ENCODE measurements at regions not wholly inside any gene's neighbourhood (a gene's known extent, or its start where the extent isn't known, plus 50 kb on each side); places are given as distances from the start of the nearest gene placed in this dataset.
"Not testable (repeated sequence)": the region's sequence is repeated elsewhere in the genome, so short reads cannot be mapped to it uniquely, and the experiment has no call there.

- H3K27me3 Mint-ChIP-seq (ENCODE audit: insufficient read depth): no peaks in the 10 kb centered on the region
These were observed 1303.5 kb downstream of the RAPGEF2 start for GRCh38 chr4:160406263-160406825.

GRCh38 chr4:160414496-160414895 lies 1311.6 kb downstream of the RAPGEF2 start:
- DNase-seq (ENCODE audit: low spot score): no peak
- Mint-ChIP-seq H3K27me3 (ENCODE audit: insufficient read depth) (no peaks in the 10 kb centered on the region), H3K4me3 (no peak overlapping the region), H3K4me1 (ENCODE audit: low read depth) (no peaks in the 10 kb centered on the region), H3K27ac (no peak overlapping the region), H3K9me3 (no peaks in the 10 kb centered on the region), H3K36me3 (ENCODE audit: low read depth) (no peaks in the 10 kb centered on the region)
- intact Hi-C loops (cut with micrococcal nuclease): no loop called here

More at GRCh38 chr4:160406263-160406825, 1303.5 kb downstream of the RAPGEF2 start:
- Mint-ChIP-seq H3K27ac (no peak overlapping the region), H3K4me3 (no peak overlapping the region), H3K9me3 (no peaks in the 10 kb centered on the region), H3K4me1 (ENCODE audit: low read depth) (no peaks in the 10 kb centered on the region), H3K36me3 (ENCODE audit: low read depth) (no peaks in the 10 kb centered on the region)
- intact Hi-C loops (cut with micrococcal nuclease): no loop called here
- no peak for DNase-seq (ENCODE audit: low spot score)

GRCh38 chr4:160423879-160424451 lies 1321.1 kb downstream of the RAPGEF2 start:
- no peak for DNase-seq (ENCODE audit: low spot score)
- Mint-ChIP-seq H3K27ac (no peak overlapping the region), H3K4me3 (no peak overlapping the region), H3K4me1 (ENCODE audit: low read depth) (no peaks in the 10 kb centered on the region), H3K36me3 (ENCODE audit: low read depth) (no peaks in the 10 kb centered on the region), H3K27me3 (ENCODE audit: insufficient read depth) (no peaks in the 10 kb centered on the region), H3K9me3 (no peaks in the 10 kb centered on the region)
- intact Hi-C loops (cut with micrococcal nuclease): no loop called here

DNA sequence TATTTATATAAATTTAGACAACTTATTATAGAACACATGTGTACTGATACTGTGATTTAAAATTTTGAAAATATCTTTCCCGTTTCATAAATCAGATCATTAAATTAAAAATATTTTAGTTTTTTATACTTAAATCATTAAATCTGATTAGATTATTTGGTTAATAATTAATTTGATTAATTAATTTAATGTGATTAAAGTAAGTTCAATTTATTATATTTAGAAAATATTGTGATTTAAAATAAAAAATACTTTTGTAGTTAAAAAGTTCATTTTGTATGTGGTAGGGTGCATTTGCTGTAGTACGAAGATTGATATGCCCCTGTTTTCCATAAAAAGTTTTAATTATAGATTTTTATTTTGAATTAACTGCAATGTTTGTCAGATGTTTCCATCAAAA lies 1323.4 kb downstream of the RAPGEF2 start:
- intact Hi-C loops (cut with micrococcal nuclease): no loop called here
- H3K4me1 Mint-ChIP-seq (ENCODE audit: low read depth): no peaks in the 10 kb centered on the region
- H3K27me3 Mint-ChIP-seq (ENCODE audit: insufficient read depth): no peaks in the 10 kb centered on the region
- DNase-seq (ENCODE audit: low spot score): no peak
- no peak overlapping the region for H3K4me3 Mint-ChIP-seq
- no peak overlapping the region for H3K27ac Mint-ChIP-seq
- H3K9me3 Mint-ChIP-seq: peaks cover 8% of the 10 kb centered on the region
- no peaks in the 10 kb centered on the region for H3K36me3 Mint-ChIP-seq (ENCODE audit: low read depth)

DNA sequence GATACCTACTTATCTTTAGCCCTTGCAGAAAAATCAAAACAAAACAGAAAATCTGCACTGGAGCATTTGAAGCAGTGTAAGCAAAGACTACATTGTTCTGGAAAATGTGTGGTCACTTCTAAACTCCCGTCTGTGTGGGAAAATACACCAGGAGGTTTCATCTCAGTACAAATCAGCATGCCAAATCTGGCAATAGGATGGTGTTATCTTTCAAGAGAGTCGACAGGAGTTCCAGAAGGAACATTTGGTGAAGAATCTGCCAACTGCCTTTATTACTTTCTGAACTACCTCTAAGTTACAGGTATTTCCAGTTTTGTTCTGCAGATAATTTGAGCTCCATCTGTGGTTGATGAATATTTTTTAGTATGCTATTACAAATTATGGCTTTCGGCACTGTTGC lies 1348.0 kb downstream of the RAPGEF2 start:
- H3K27ac Mint-ChIP-seq: no peak overlapping the region
- H3K36me3 Mint-ChIP-seq (ENCODE audit: low read depth): no peaks in the 10 kb centered on the region
- DNase-seq (ENCODE audit: low spot score): no peak
- intact Hi-C loops (cut with micrococcal nuclease): no loop called here
- no peaks in the 10 kb centered on the region for H3K9me3 Mint-ChIP-seq
- H3K4me1 Mint-ChIP-seq (ENCODE audit: low read depth): no peaks in the 10 kb centered on the region
- H3K27me3 Mint-ChIP-seq (ENCODE audit: insufficient read depth): no peaks in the 10 kb centered on the region
- H3K4me3 Mint-ChIP-seq: no peak overlapping the region

DNA sequence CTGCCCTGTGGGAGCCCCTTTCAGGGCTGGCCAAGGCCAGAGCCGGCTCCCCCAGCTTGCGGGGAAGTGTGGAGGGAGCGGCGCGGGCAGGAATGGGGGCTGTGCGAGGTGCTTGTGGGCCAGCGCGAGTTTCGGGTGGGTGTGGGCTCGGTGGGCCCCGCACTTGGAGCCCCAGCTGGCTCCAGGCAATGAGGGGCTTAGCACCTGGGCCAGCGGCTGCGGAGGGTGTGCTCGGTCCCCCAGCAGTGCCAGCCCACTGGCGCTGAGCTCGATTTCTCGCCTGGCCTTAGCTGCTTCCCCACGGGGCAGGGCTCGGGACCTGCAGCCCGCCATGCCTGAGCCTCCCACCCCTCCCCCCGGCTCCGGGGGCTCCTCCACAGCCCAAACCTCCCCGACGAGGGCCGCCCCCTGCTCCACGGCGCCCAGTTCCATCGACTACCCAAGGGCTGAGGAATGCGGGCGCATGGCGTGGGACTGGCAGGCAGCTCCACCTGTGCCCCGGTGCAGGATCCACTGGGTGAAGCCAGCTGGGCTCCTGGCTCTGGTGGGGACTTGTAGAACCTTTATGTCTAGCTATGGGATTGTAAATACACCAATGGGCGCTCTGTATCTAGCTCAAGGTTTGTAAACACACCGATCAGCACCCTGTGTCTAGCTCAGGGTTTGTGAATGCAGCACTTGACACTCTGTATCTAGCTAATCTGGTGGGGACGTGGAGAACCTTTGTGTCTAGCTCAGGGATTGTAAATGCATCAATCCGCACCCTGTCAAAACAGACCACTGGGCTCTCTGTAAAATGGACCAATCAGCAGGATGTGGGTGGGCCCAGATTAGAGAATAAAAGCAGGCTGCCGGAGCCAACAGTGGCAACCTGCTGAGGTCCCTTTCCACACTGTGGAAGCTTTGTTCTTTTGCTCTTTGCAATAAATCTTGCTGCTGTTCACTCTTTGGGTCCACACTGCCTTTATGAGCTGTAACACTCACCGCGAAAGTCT lies 1379.1 kb downstream of the RAPGEF2 start:
- H3K36me3 Mint-ChIP-seq (ENCODE audit: low read depth); H3K4me1 Mint-ChIP-seq (ENCODE audit: low read depth); intact Hi-C loops (cut with micrococcal nuclease); H3K27ac Mint-ChIP-seq; H3K27me3 Mint-ChIP-seq (ENCODE audit: insufficient read depth); H3K4me3 Mint-ChIP-seq; DNase-seq (ENCODE audit: low spot score): not testable (repeated sequence)
- H3K9me3 Mint-ChIP-seq: peaks cover 15% of the 10 kb centered on the region

DNA sequence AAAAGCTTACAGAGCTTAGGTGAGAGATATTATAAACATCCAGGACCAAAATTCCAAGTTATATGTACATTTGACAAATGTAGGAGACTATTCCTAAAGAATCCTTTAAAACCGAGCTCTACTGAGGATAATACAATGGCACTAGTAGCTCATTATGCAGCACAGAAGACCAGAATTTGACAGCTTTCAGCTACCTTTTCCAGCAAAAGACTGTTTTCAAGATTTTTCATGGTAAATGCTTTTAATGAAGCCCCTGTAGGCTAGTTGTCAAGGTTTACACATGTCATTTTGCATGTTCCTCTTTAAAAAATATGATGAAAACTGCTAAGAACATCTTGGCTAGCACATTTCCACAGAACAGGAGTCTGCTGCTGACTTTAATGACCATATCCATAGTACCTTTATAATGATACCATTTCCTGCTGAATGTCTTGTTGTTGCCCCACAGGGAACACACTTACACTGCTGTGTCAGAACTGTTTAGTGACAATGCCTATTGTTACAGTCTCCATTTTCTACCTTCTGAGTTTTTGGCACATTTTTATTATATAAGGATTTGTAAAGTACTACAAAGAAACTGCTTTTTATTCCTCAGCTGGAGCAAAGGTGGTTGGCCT lies 1382.3 kb downstream of the RAPGEF2 start:
- H3K4me3 Mint-ChIP-seq: no peak overlapping the region
- intact Hi-C loops (cut with micrococcal nuclease): no loop called here
- DNase-seq (ENCODE audit: low spot score): no peak
- no peaks in the 10 kb centered on the region for H3K27me3 Mint-ChIP-seq (ENCODE audit: insufficient read depth)
- H3K9me3 Mint-ChIP-seq: peaks cover 26% of the 10 kb centered on the region
- H3K36me3 Mint-ChIP-seq (ENCODE audit: low read depth): no peaks in the 10 kb centered on the region
- H3K4me1 Mint-ChIP-seq (ENCODE audit: low read depth): no peaks in the 10 kb centered on the region
- H3K27ac Mint-ChIP-seq: no peak overlapping the region

GRCh38 chr4:160492181-160492580 lies 1389.3 kb downstream of the RAPGEF2 start:
- intact Hi-C loops (cut with micrococcal nuclease): no loop called here
- Mint-ChIP-seq H3K27me3 (ENCODE audit: insufficient read depth) (no peaks in the 10 kb centered on the region), H3K36me3 (ENCODE audit: low read depth) (no peaks in the 10 kb centered on the region), H3K27ac (no peak overlapping the region), H3K4me1 (ENCODE audit: low read depth) (no peaks in the 10 kb centered on the region), H3K9me3 (peaks cover 34% of the 10 kb centered on the region), H3K4me3 (no peak overlapping the region)
- DNase-seq (ENCODE audit: low spot score): no peak

DNA sequence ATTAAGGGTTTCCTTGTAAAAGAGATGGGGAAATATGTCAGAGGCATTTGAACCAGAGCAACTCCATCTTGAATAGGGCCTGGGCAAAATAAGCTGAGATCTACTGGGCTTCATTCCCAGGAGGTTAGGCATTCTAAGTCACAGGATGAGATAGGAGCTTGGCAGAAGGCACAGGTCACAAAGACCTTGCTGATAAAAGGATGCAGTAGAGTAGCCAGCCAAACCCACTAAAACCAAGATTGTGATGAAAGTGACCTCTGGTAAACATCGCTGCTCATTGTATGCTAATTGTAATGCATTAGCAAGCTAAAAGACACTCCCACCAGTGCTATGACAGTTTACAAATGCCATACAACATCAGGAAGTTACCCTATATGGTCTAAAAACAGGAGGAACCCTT lies 1390.3 kb downstream of the RAPGEF2 start:
- H3K9me3 Mint-ChIP-seq: peaks cover 24% of the 10 kb centered on the region
- no peaks in the 10 kb centered on the region for H3K36me3 Mint-ChIP-seq (ENCODE audit: low read depth)
- intact Hi-C loops (cut with micrococcal nuclease): no loop called here
- no peaks in the 10 kb centered on the region for H3K4me1 Mint-ChIP-seq (ENCODE audit: low read depth)
- H3K27ac Mint-ChIP-seq: no peak overlapping the region
- no peak for DNase-seq (ENCODE audit: low spot score)
- no peak overlapping the region for H3K4me3 Mint-ChIP-seq
- no peaks in the 10 kb centered on the region for H3K27me3 Mint-ChIP-seq (ENCODE audit: insufficient read depth)

- H3K27me3 Mint-ChIP-seq (ENCODE audit: insufficient read depth): no peaks in the 10 kb centered on the region
- DNase-seq (ENCODE audit: low spot score): no peak
- no peak overlapping the region for H3K27ac Mint-ChIP-seq
- H3K36me3 Mint-ChIP-seq (ENCODE audit: low read depth): no peaks in the 10 kb centered on the region
- H3K4me3 Mint-ChIP-seq: no peak overlapping the region
- peaks cover 24% of the 10 kb centered on the region for H3K9me3 Mint-ChIP-seq
- H3K4me1 Mint-ChIP-seq (ENCODE audit: low read depth): no peaks in the 10 kb centered on the region
- intact Hi-C loops (cut with micrococcal nuclease): no loop called here
These were observed 1392.5 kb downstream of the RAPGEF2 start for GRCh38 chr4:160495356-160495755.

- Mint-ChIP-seq H3K4me1 (ENCODE audit: low read depth) (no peaks in the 10 kb centered on the region), H3K4me3 (no peak overlapping the region), H3K9me3 (peaks cover 12% of the 10 kb centered on the region), H3K27me3 (ENCODE audit: insufficient read depth) (no peaks in the 10 kb centered on the region), H3K36me3 (ENCODE audit: low read depth) (no peaks in the 10 kb centered on the region), H3K27ac (no peak overlapping the region)
- DNase-seq (ENCODE audit: low spot score): no peak
- intact Hi-C loops (cut with micrococcal nuclease): no loop called here
These were observed 1395.3 kb downstream of the RAPGEF2 start for GRCh38 chr4:160498211-160498610.

DNA sequence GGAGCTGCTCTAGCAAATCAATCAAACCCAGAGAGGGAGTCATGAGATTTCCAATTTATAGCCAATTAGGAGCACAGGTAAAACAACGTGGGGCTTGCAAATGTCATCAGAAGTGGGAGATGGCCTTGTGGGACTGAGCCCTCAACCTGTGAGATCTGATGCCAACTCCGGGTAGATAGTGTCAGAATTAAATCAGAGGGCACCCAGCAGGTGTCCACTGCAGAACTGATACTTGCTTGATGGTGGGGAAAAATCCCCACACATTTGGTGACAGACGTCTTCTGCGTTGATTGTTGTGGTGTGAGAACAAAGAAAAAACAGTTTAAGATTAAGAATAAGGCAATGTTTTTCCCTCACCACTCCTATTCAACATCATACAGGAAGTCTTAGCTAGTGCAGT lies 1402.8 kb downstream of the RAPGEF2 start:
- H3K4me3 Mint-ChIP-seq: no peak overlapping the region
- H3K9me3 Mint-ChIP-seq: peaks cover 6% of the 10 kb centered on the region

GRCh38 chr4:160510928-160511327 lies 1408.0 kb downstream of the RAPGEF2 start:
- intact Hi-C loops (cut with micrococcal nuclease): no loop called here
- H3K9me3 Mint-ChIP-seq: peaks cover 4% of the 10 kb centered on the region

More for the DNA sequence above, 1402.8 kb downstream of the RAPGEF2 start:
- Mint-ChIP-seq H3K36me3 (ENCODE audit: low read depth) (no peaks in the 10 kb centered on the region), H3K27me3 (ENCODE audit: insufficient read depth) (no peaks in the 10 kb centered on the region), H3K4me1 (ENCODE audit: low read depth) (no peaks in the 10 kb centered on the region), H3K27ac (no peak overlapping the region)
- intact Hi-C loops (cut with micrococcal nuclease): no loop called here
- DNase-seq (ENCODE audit: low spot score): no peak

More at GRCh38 chr4:160510928-160511327, 1408.0 kb downstream of the RAPGEF2 start:
- no peak for DNase-seq (ENCODE audit: low spot score)
- no peaks in the 10 kb centered on the region for H3K27me3 Mint-ChIP-seq (ENCODE audit: insufficient read depth)
- no peak overlapping the region for H3K27ac Mint-ChIP-seq
- no peaks in the 10 kb centered on the region for H3K36me3 Mint-ChIP-seq (ENCODE audit: low read depth)
- H3K4me3 Mint-ChIP-seq: no peak overlapping the region
- no peaks in the 10 kb centered on the region for H3K4me1 Mint-ChIP-seq (ENCODE audit: low read depth)

Measured in activated T-helper 1 cell treated with anti-CD3 and anti-CD28 coated beads, Interleukin-12 subunit alpha, Interleukin-12 subunit beta, Interleukin-2, Interleukin-4 antibody, amounts not matched to agents 30 ng/mL and 10 ng/mL and 1 ng/mL, durations not matched to agents 14 hours and 24 hours and 36 hours (primary cell).